WTC11 (cell line): ENCODE measurements at regions not wholly inside any gene's neighbourhood (a gene's known extent, or its start where the extent isn't known, plus 50 kb on each side); places are given as distances from the start of the nearest gene placed in this dataset.

Experiments used
- HMGA2 ChIP-seq: fragments of 250-450 bp; sonication (Bioruptor Pico); IDR thresholded peaks from 2 replicates; pipeline ENCODE4 v1.4.0; 2021; ENCODE audit warnings: mild to moderate bottlenecking, moderate library complexity
- MLX ChIP-seq: sonication (generic); formaldehyde crosslinking; IDR thresholded peaks from 2 replicates; pipeline ENCODE4 v1.8.1; 2023; ENCODE audit warnings: mild to moderate bottlenecking, missing genetic modification reagents, moderate library complexity
- NR2C2 ChIP-seq: sonication (generic); formaldehyde crosslinking; IDR thresholded peaks from 2 replicates; pipeline ENCODE4 v1.8.0; 2022; ENCODE audit warnings: mild to moderate bottlenecking, missing genetic modification reagents

GRCh38 chrX:3244203-3244743, 102.2 kb downstream of the MXRA5 start:
- TF ChIP-seq NR2C2 (CRISPR knock-in tag) = no peak
- TF ChIP-seq MLX (CRISPR knock-in tag) = no peak
- no peak for TF ChIP-seq HMGA2
